ENCODE measurements at regions not wholly inside any gene's neighbourhood (a gene's known extent, or its start where the extent isn't known, plus 50 kb on each side); places are given as distances from the start of the nearest gene placed in this dataset.

GRCh38 chr2:88283886-88284592 is 113.9 kb downstream of the THNSL2 start:
- no peak for TF ChIP-seq EP300 (IDR thresholded peaks at IDR 0.05; ENCODE audit: borderline replicate concordance)
- no peak for TF ChIP-seq REST (IDR thresholded peaks at IDR 0.05; ENCODE audit: low read depth)
- no peak for TF ChIP-seq NFIC (IDR thresholded peaks at IDR 0.05)
- TF ChIP-seq YY1 (IDR thresholded peaks at IDR 0.05; ENCODE audit: low read depth) = no peak
- TF ChIP-seq FOXM1 (IDR thresholded peaks at IDR 0.05; ENCODE audit: borderline replicate concordance, low read depth) = no peak
- TF ChIP-seq MAX (IDR thresholded peaks at IDR 0.05) = no peak
- TF ChIP-seq ZBTB7A (IDR thresholded peaks at IDR 0.05; ENCODE audit: low read depth) = no peak
- no peak for TF ChIP-seq RAD21 (IDR thresholded peaks at IDR 0.05; ENCODE audit: low read depth)
- TF ChIP-seq USF1 (IDR thresholded peaks at IDR 0.05) = no peak
- TF ChIP-seq TEAD4 (IDR thresholded peaks at IDR 0.05) = no peak
- no peak for TF ChIP-seq CREB1 (IDR thresholded peaks at IDR 0.05; ENCODE audit: low read depth)
- TF ChIP-seq TCF12 (IDR thresholded peaks at IDR 0.05; ENCODE audit: low read depth) = no peak
